ENCODE measurements at regions not wholly inside any gene's neighbourhood (a gene's known extent, or its start where the extent isn't known, plus 50 kb on each side); places are given as distances from the start of the nearest gene placed in this dataset.

- ChIA-PET RAD21 (ENCODE audit: unreplicated experiment) (no interaction called here), CTCF (no interaction called here), SMC1A (ENCODE audit: uncharacterized antibody, unreplicated experiment) (interaction anchor here (0.5 kb wide), 1 partner anchor 357 kb away, joined by 4 read pairs; no protein-coding TSS in a partner anchor), POLR2A (no interaction called here)
- H3K27me3 ChIP-seq (replicated peaks in 1 of 2; ENCODE audit: control insufficient read depth in 2 of 2, insufficient read depth in 2 of 2, low read length in 1 of 2) = no peaks in the 10 kb centered on the region
- FAIRE-seq (no peak), ATAC-seq (no peak), DNase-seq (ENCODE audit: low read depth, low spot score) (no peak)
- no peaks in the 10 kb centered on the region for H3K79me2 ChIP-seq (ENCODE audit: control insufficient read depth, insufficient read depth, low read length)
- H3K9ac ChIP-seq (ENCODE audit: control insufficient read depth, insufficient read depth, low read length) = no peak overlapping the region
- no peak overlapping the region for H2AFZ ChIP-seq (ENCODE audit: control insufficient read depth, low read depth, low read length)
- H3K36me3 ChIP-seq (ENCODE audit: control insufficient read depth in 2 of 2, insufficient read depth in 2 of 2, low read length in 1 of 2) = no peaks in the 10 kb centered on the region
- no peak overlapping the region for H3K4me3 ChIP-seq
- no peak overlapping the region for H3K27ac ChIP-seq (ENCODE audit: control insufficient read depth, insufficient read depth)
- H3K9me3 ChIP-seq (replicated peaks; ENCODE audit: control insufficient read depth, insufficient read depth, low read length) = no peaks in the 10 kb centered on the region; the same call in 2 of the 3 replicates
- in situ Hi-C loops (cut with MboI) = no loop called here
- intact Hi-C loops (cut with micrococcal nuclease; ENCODE audit: unreplicated experiment) = no loop called here
- H4K20me1 ChIP-seq (ENCODE audit: control insufficient read depth, insufficient read depth) = no peaks in the 10 kb centered on the region
- H3K4me2 ChIP-seq (ENCODE audit: control insufficient read depth, insufficient read depth) = no peak overlapping the region
- H3K4me1 ChIP-seq (ENCODE audit: control insufficient read depth, insufficient read depth, low read length) = peaks cover 21% of the 10 kb centered on the region
- 56% methylated on average over 4 of the region's 4 CpGs for WGBS (ENCODE audit: insufficient coverage, insufficient replicate concordance, low lambda C conversion rate, missing lambda C conversion rate)
- no TSS peak for BruUV-seq (replicated peaks)
- TF ChIP-seq USF2 (IDR thresholded peaks at IDR 0.05; ENCODE audit: borderline replicate concordance, low read depth, low read length) = no peak
- TF ChIP-seq RB1 (IDR thresholded peaks at IDR 0.05; ENCODE audit: borderline replicate concordance) = no peak
- TF ChIP-seq TAF1 (IDR thresholded peaks at IDR 0.05; ENCODE audit: borderline replicate concordance, low read depth, low read length) = no peak
- TF ChIP-seq ZNF274 (IDR thresholded peaks at IDR 0.05; ENCODE audit: insufficient read depth, insufficient read length) = no peak
- TF ChIP-seq MYC (IDR thresholded peaks at IDR 0.05; ENCODE audit: insufficient read depth, insufficient read length, insufficient replicate concordance, low read length, severe bottlenecking) = no peak
- no peak for TF ChIP-seq SMAD1 (IDR thresholded peaks at IDR 0.05; ENCODE audit: low read depth, partially characterized antibody)
- no peak for TF ChIP-seq HSF1 (IDR thresholded peaks at IDR 0.05; ENCODE audit: low read depth, low read length)
- no peak for TF ChIP-seq TBL1XR1 (IDR thresholded peaks at IDR 0.05; ENCODE audit: low read depth, low read length)
- no peak for TF ChIP-seq E2F4 (IDR thresholded peaks at IDR 0.05; ENCODE audit: low read depth, low read length)
- TF ChIP-seq FOXM1 (IDR thresholded peaks at IDR 0.05; ENCODE audit: low read depth, low read length) = no peak
- no peak for TF ChIP-seq CUX1 (IDR thresholded peaks at IDR 0.05; ENCODE audit: insufficient replicate concordance, low read depth, low read length)
- no peak for TF ChIP-seq STAT3 (IDR thresholded peaks at IDR 0.05; ENCODE audit: low read depth, low read length)
- TF ChIP-seq BCL11A (IDR thresholded peaks at IDR 0.05; ENCODE audit: low read depth, low read length) = no peak
- no peak for TF ChIP-seq YY1 (IDR thresholded peaks at IDR 0.05; ENCODE audit: low read depth, low read length)
- TF ChIP-seq FOS (IDR thresholded peaks at IDR 0.05; ENCODE audit: borderline replicate concordance, extremely low read depth, insufficient read length) = no peak
- TF ChIP-seq NR2C1 (IDR thresholded peaks at IDR 0.05) = no peak
- no peak for TF ChIP-seq HDGF (IDR thresholded peaks at IDR 0.05)
These were observed 304.7 kb upstream of the FOXQ1 start for GRCh38 chr6:1007159-1007558.

Measured in GM12878 (cell line).